HCT116 (cell line): ENCODE measurements at regions not wholly inside any gene's neighbourhood (a gene's known extent, or its start where the extent isn't known, plus 50 kb on each side); places are given as distances from the start of the nearest gene placed in this dataset.

Source experiments
- ATAC-seq: fragments of 200-7000 bp; cut with Tn5 transposase; 2 replicates; pipeline ENCODE4 v1.9.1; 2020; ENCODE audit warnings: mild to moderate bottlenecking, moderate library complexity
- BruUV-seq: library from RNA; stranded (reverse); fragments of 400-500 nt; replicated peaks from 2 replicates; lab custom pipeline; 2021; lab: Mats Ljungman, UMichigan
- CTCF ChIA-PET: fragments of 300-600 bp; sonication (Branson Sonifier 250); formaldehyde crosslinking; loops from one replicate; lab custom pipeline; 2021; ENCODE audit warnings: antibody characterized with exemption; lab: Charles Lee
- POLR2A ChIA-PET: fragments of 300-600, 350-600 bp; sonication (Branson Sonifier 250); formaldehyde crosslinking; loops from one replicate; lab custom pipeline; 2021; ENCODE audit warnings: antibody characterized with exemption; lab: Charles Lee
- RAD21 ChIA-PET, 2 experiments: fragments of 300-600 bp; sonication (Branson Sonifier 250); formaldehyde crosslinking; loops; one replicate each; lab custom pipeline; 2023; ENCODE audit warnings: low total read pairs in 2 of 2; ENCODE audit not compliant: uncharacterized antibody in 2 of 2, unreplicated experiment in 2 of 2, low non-redundant PET in 1 of 2; lab: Charles Lee
- DNase-seq: peaks from one replicate; pipeline ENCODE4 v3.0.0-alpha.2; 2010; ENCODE audit warnings: low read depth, low spot score
- H2AFZ ChIP-seq: fragments of 200-600 bp; shearing (Covaris generic), sonication (generic); 2 replicates; pipeline ENCODE4 v1.6.1; 2017; ENCODE audit warnings: low read depth, mixed run types, mixed read lengths, antibody characterized with exemption, low read length; ENCODE audit not compliant: poor library complexity, severe bottlenecking
- H3K27ac ChIP-seq: 2 replicates; pipeline ENCODE4 v1.5.1; 2012; ENCODE audit warnings: low read depth, low read length
- H3K27me3 ChIP-seq: fragments of 200-600 bp; sonication (generic); 2 replicates; pipeline ENCODE4 v1.6.1; 2016; ENCODE audit warnings: mixed run types, low read length, mixed read lengths; ENCODE audit not compliant: insufficient read depth
- H3K36me3 ChIP-seq, 2 experiments: fragments of 200-500 bp in 1 of 2; fragments of 200-600 bp in 1 of 2; sonication (Bioruptor generic) in 1 of 2; sonication (generic) in 1 of 2; 2 replicates each; pipeline versions ENCODE4 v1.5.1 to v1.6.1; 2014 to 2016; ENCODE audit warnings: low read length in 2 of 2, inconsistent platforms in 1 of 2, mixed read lengths in 1 of 2, mixed run types in 1 of 2; ENCODE audit not compliant: insufficient read depth in 2 of 2, control insufficient read depth in 1 of 2
- H3K4me1 ChIP-seq, 2 experiments: fragments of 200-600 bp in 1 of 2; sonication (generic) in 1 of 2; 2 replicates each; pipeline versions ENCODE4 v1.5.1 to v1.6.1; 2012 to 2017; ENCODE audit warnings: low read length in 2 of 2, inconsistent platforms in 1 of 2, mild to moderate bottlenecking in 1 of 2, mixed read lengths in 1 of 2, mixed run types in 1 of 2, moderate library complexity in 1 of 2; ENCODE audit not compliant: insufficient read depth in 2 of 2, control insufficient read depth in 1 of 2
- H3K4me2 ChIP-seq: fragments of 200-600 bp; sonication (generic); 2 replicates; pipeline ENCODE4 v1.6.1; 2017; ENCODE audit warnings: mixed run types, low read length, mixed read lengths
- H3K4me3 ChIP-seq, 2 experiments: fragments of 200-600 bp in 1 of 2; sonication (generic) in 1 of 2; replicated peaks in 1 of 2; 2 replicates each; pipeline ENCODE4 v1.5.1; 2011 to 2016; ENCODE audit warnings: low read length in 2 of 2, control low read depth in 1 of 2, low read depth in 1 of 2, mild to moderate bottlenecking in 1 of 2, mixed read lengths in 1 of 2, mixed run types in 1 of 2
- H3K79me2 ChIP-seq: fragments of 200-600 bp; sonication (generic); 2 replicates; pipeline ENCODE4 v1.6.1; 2017; ENCODE audit warnings: mild to moderate bottlenecking, mixed run types, low read length, moderate library complexity, mixed read lengths; ENCODE audit not compliant: insufficient read depth
- H3K9ac ChIP-seq: fragments of 200-600 bp; sonication (generic); 2 replicates; pipeline ENCODE4 v1.6.1; 2016; ENCODE audit warnings: low read length, mixed read lengths
- H3K9me2 ChIP-seq: fragments of 200-600 bp; sonication (generic), shearing (Covaris generic); 2 replicates; pipeline ENCODE4 v1.6.1; 2017; ENCODE audit warnings: mixed run types, mild to moderate bottlenecking, moderate library complexity; ENCODE audit not compliant: insufficient read depth
- H3K9me3 ChIP-seq, 2 experiments: fragments of 200-500 bp in 1 of 2; fragments of 200-600 bp in 1 of 2; sonication (Bioruptor generic) in 1 of 2; sonication (generic) in 1 of 2; 2 replicates each; pipeline ENCODE4 v1.6.1; 2014 to 2017; ENCODE audit warnings: low read length in 2 of 2, mixed read lengths in 2 of 2, inconsistent platforms in 1 of 2, low read depth in 1 of 2, mild to moderate bottlenecking in 1 of 2, mixed run types in 1 of 2, moderate library complexity in 1 of 2; ENCODE audit not compliant: control insufficient read depth in 1 of 2, insufficient read depth in 1 of 2
- H4K20me1 ChIP-seq: fragments of 200-600 bp; sonication (generic), shearing (Covaris generic); 2 replicates; pipeline ENCODE4 v1.6.1; 2017; ENCODE audit warnings: mixed run types, mild to moderate bottlenecking, moderate library complexity; ENCODE audit not compliant: insufficient read depth
- EGR1 ChIP-seq: IDR thresholded peaks from 2 replicates; pipeline ENCODE4 v1.6.1; 2012; ENCODE audit warnings: low read depth
- ELF1 ChIP-seq: IDR thresholded peaks from 2 replicates; pipeline ENCODE4 v1.6.1; 2012; ENCODE audit warnings: low read depth, borderline replicate concordance
- RAD21 ChIP-seq: IDR thresholded peaks from 2 replicates; pipeline ENCODE4 v1.6.1; 2012; ENCODE audit warnings: low read depth, mild to moderate bottlenecking
- TCF7L2 ChIP-seq: IDR thresholded peaks from 2 replicates; pipeline ENCODE4 v1.7.0; 2011; ENCODE audit warnings: borderline replicate concordance, inconsistent platforms; ENCODE audit not compliant: insufficient read depth, insufficient read length; ENCODE audit errors: extremely low read depth
- intact Hi-C: fragments of 100-400 bp; cut with micrococcal nuclease; formaldehyde crosslinking; loops from 2 replicates; pipeline ENCODE4 v1.10.0; 2022
- TF ChIP-seq, protein P1 (sequence below): IDR thresholded peaks from 2 replicates; pipeline ENCODE4 v1.6.1; 2012
- TF ChIP-seq, protein P2 (sequence below): IDR thresholded peaks from 2 replicates; pipeline ENCODE4 v1.6.1; 2012; ENCODE audit warnings: low read depth

DNA sequence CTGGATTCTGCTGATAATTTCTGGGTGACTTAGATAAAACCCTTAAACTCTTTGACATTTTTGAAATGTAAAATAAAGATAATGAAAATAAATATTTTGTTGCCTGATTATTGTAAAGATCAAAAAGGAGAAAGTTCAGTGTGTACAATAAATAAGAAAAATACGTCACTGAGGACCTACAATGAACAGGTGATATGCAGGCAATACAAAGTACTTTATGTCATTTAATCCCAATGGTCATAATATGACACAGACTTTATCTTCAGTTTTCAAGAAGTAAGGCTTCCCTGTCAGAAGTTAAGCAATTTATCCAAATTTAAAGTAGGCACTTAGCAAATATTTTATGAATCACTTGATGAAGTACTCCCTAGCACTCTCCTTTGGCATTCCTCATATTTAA, 532.8 kb downstream of the GBA3 start:
- no peak overlapping the region for H3K27ac ChIP-seq
- H3K4me1 ChIP-seq: no peaks in the 10 kb centered on the region
- intact Hi-C loops: no loop called here
- ChIA-PET CTCF (no interaction called here), POLR2A (no interaction called here), RAD21 (no interaction called here)
- H3K9me2 ChIP-seq: no peaks in the 10 kb centered on the region
- no peaks in the 10 kb centered on the region for H4K20me1 ChIP-seq
- no peak for TF ChIP-seq RAD21
- TF ChIP-seq, protein P1, sequence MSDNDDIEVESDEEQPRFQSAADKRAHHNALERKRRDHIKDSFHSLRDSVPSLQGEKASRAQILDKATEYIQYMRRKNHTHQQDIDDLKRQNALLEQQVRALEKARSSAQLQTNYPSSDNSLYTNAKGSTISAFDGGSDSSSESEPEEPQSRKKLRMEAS: no peak
- TF ChIP-seq TCF7L2: no peak
- TF ChIP-seq, protein P2, sequence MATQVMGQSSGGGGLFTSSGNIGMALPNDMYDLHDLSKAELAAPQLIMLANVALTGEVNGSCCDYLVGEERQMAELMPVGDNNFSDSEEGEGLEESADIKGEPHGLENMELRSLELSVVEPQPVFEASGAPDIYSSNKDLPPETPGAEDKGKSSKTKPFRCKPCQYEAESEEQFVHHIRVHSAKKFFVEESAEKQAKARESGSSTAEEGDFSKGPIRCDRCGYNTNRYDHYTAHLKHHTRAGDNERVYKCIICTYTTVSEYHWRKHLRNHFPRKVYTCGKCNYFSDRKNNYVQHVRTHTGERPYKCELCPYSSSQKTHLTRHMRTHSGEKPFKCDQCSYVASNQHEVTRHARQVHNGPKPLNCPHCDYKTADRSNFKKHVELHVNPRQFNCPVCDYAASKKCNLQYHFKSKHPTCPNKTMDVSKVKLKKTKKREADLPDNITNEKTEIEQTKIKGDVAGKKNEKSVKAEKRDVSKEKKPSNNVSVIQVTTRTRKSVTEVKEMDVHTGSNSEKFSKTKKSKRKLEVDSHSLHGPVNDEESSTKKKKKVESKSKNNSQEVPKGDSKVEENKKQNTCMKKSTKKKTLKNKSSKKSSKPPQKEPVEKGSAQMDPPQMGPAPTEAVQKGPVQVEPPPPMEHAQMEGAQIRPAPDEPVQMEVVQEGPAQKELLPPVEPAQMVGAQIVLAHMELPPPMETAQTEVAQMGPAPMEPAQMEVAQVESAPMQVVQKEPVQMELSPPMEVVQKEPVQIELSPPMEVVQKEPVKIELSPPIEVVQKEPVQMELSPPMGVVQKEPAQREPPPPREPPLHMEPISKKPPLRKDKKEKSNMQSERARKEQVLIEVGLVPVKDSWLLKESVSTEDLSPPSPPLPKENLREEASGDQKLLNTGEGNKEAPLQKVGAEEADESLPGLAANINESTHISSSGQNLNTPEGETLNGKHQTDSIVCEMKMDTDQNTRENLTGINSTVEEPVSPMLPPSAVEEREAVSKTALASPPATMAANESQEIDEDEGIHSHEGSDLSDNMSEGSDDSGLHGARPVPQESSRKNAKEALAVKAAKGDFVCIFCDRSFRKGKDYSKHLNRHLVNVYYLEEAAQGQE: no peak
- no peak for TF ChIP-seq EGR1
- no peak for TF ChIP-seq ELF1
- H3K79me2 ChIP-seq: no peaks in the 10 kb centered on the region
- H3K4me2 ChIP-seq: no peak overlapping the region
- H3K36me3 ChIP-seq: no peaks in the 10 kb centered on the region
- no peak overlapping the region for H3K4me3 ChIP-seq
- peaks cover 0 to 9% of the 10 kb centered on the region in 2 experiments; a peak in 1 of 4 replicates for H3K9me3 ChIP-seq
- DNase-seq: no peak
- H3K9ac ChIP-seq: no peak overlapping the region
- no TSS peak for BruUV-seq
- H2AFZ ChIP-seq: no peak overlapping the region
- H3K27me3 ChIP-seq: no peaks in the 10 kb centered on the region
- ATAC-seq: no peak
